Heart left ventricle (tissue), 16 donors: ENCODE measurements at regions not wholly inside any gene's neighbourhood (a gene's known extent, or its start where the extent isn't known, plus 50 kb on each side); places are given as distances from the start of the nearest gene placed in this dataset.
A peak's percentile ranks its signal among the peaks of the same experiment; 100 is the strongest.

Experiments
- ATAC-seq, 4 donors: fragments of 200-7000 bp; cut with Tn5 transposase; one replicate each; pipeline ENCODE4 v1.9.1; 2020 to 2022; ENCODE audit warnings: moderate library complexity in 4 of 4, mild to moderate bottlenecking in 3 of 4, moderate number of reproducible peaks in 1 of 4
- DNase-seq, 5 donors: peaks; one replicate each; pipeline ENCODE4 v3.0.0-alpha.2; 2020
- H3K27ac ChIP-seq, 12 donors: fragments of 200-600 bp; sonication (generic) in 4 of 12; one replicate each; pipeline versions ENCODE4 v1.5.0 to v1.8.0; 2016 to 2022; ENCODE audit warnings: mild to moderate bottlenecking in 2 of 12
- H3K27me3 ChIP-seq, 9 donors: fragments of 200-600 bp; sonication (generic) in 2 of 9; one replicate each; pipeline versions ENCODE4 v1.5.1 to v1.8.0; 2016 to 2022; ENCODE audit warnings: mild to moderate bottlenecking in 3 of 9
- H3K36me3 ChIP-seq, 9 donors: fragments of 200-600 bp; sonication (generic) in 2 of 9; one replicate each; pipeline versions ENCODE4 v1.5.0 to v1.8.0; 2018 to 2022; ENCODE audit warnings: mild to moderate bottlenecking in 2 of 9
- H3K4me1 ChIP-seq, 12 donors: fragments of 200-600 bp; sonication (generic) in 4 of 12; one replicate each; pipeline versions ENCODE4 v1.5.0 to v1.8.0; 2016 to 2022; ENCODE audit warnings: mild to moderate bottlenecking in 3 of 12
- H3K4me3 ChIP-seq, 12 donors: fragments of 200-600 bp; sonication (generic) in 4 of 12; one replicate each; pipeline versions ENCODE4 v1.5.0 to v1.8.0; 2017 to 2022; ENCODE audit warnings: mild to moderate bottlenecking in 9 of 12, moderate library complexity in 4 of 12
- H3K9me3 ChIP-seq, 12 donors: fragments of 200-600 bp; sonication (generic) in 4 of 12; one replicate each; pipeline versions ENCODE4 v1.5.0 to v1.8.0; 2016 to 2022; ENCODE audit warnings: mild to moderate bottlenecking in 1 of 12
- CTCF ChIP-seq, 12 donors: fragments of 200-600 bp; sonication (generic) in 4 of 12; IDR thresholded peaks; one replicate each; pipeline versions ENCODE4 v1.5.0 to v1.8.0; 2018 to 2022; ENCODE audit warnings: antibody characterized with exemption in 12 of 12, mild to moderate bottlenecking in 5 of 12
- POLR2A ChIP-seq, 2 donors: fragments of 450-650 bp; IDR thresholded peaks; one replicate each; pipeline ENCODE4 v1.6.1; 2017; ENCODE audit warnings: antibody characterized with exemption in 2 of 2, mild to moderate bottlenecking in 2 of 2, moderate library complexity in 2 of 2
- WGBS, 4 donors: extraction: QIAGEN DNeasy Blood & Tissue Kit in 2 of 4; methylation state at CpG; one replicate each; pipeline versions ENCODE4 v1.1.5 to v1.1.7; 2013 to 2018; 5-methylcytosine and 5-hydroxymethylcytosine counted together
- intact Hi-C, 10 donors: fragments of 100-400 bp; cut with DNase I; formaldehyde crosslinking; loops; one replicate each; pipeline versions ENCODE4 v1.11.1 to v1.14.2; 2022
- donor health status: ischemic (EF 13 %, LVEDD 7.1; RV severe dilation, severe dysfunction).
- donor health status: healthy with polysubstance abuse.
- donor health status: DM: no; HTN: yes; CAD: no.
- donor health status: DM: no; HTN: no; CAD: no.
- donor health status: ischemic (EF 25% LVEDD 6.9; RV normal size, moderate dysfunction).
- donor health status: ischemic (EF 25% LVEDD 5.7; RV mildly dilated, moderate dysfunction).
- donor health status: healthy.
- donor health status: DM: yes; HTN: yes; CAD: no.
- donor health status: ischemic (EF 35%, LVEDD 5.7; RV mildly dilated, moderate dysfunction).
- donor health status: nonischemic (EF 11% LVEDD 7.7; RV severe dilation, severe dysfunction).
- donor health status: DM: yes; HTN: yes; CAD: no.
- donor health status: PGD.
- donor health status: ischemic (EF 29% LVEDD 5.4; RV normal size, mild dysfunction).
- donor health status: nonischemic (EF 23%, LVEDD 6.1; RV moderate dilation, normal function).

DNA sequence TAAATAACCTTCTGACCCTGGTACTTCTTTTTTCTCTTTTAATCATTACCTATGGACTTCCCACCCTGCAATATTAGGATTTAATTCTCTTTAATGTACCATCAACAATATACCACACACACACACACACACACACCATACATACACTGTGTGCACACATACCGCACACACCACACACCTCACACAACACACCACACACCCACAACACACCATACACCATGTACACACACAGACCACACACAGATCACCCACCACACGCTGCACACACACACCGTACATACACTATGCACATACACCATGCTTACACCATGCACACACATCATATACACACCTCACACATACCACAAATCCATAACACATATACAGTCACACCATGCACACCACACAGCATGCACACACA, 57.4 kb upstream of the MAP3K4 start:
- ATAC-seq, result peak in 1 of 4 donors; percentile 49
- TF ChIP-seq POLR2A (IDR thresholded peaks at IDR 0.05) (no peak), CTCF (IDR thresholded peaks at IDR 0.05) (no peak)
- peaks cover 0 to 8% (median 0%) of the 10 kb centered on the region in 9 donors for H3K27me3 ChIP-seq
- 92 to 96% (median 93%) methylated on average over 3 of the region's 3 CpGs for WGBS, 4 donors
- no peak overlapping the region for H3K27ac ChIP-seq
- H3K4me3 ChIP-seq, result no peak overlapping the region
- H3K36me3 ChIP-seq, result no peaks in the 10 kb centered on the region
- H3K4me1 ChIP-seq, result peaks cover 0 to 9% (median 0%) of the 10 kb centered on the region in 12 donors
- DNase-seq, result no peak
- intact Hi-C loops, result loop anchor here in 9 of 10 donors (5.0 to 10.0 kb wide), 6 partner anchors 38 to 438 kb away; partner anchors contain the start of gene MAP3K4 (in 3 of the 9)
- H3K9me3 ChIP-seq, result peaks cover 0 to 15% (median 0%) of the 10 kb centered on the region in 12 donors

DNA sequence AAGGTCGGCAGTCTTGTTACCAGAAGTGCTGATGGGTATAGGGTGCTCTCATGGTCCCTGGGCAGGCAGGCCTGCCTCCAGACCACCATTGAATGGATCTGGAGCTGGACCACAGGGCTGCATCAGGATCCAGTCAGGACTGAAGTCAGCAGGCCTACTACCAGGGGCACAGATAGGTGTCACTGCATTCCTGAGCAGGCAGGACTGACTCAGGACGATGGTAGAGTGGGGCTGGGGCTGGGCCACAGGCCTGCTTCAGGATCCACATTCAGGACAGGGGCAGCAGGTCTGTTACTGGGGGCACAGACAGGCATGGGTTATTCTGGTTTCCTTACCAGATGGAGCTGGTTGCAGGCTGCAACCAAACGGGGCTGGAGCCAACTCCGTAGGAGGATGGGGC, 51.4 kb upstream of the MAP3K4 start:
- H3K4me1 ChIP-seq, result no peaks in the 10 kb centered on the region
- H3K27me3 ChIP-seq, result peaks cover 0 to 3% (median 0%) of the 10 kb centered on the region in 9 donors
- 78 to 92% (median 84%) methylated on average over 3 to 4 of the region's 4 CpGs for WGBS, 4 donors
- DNase-seq (no peak), ATAC-seq (no peak)
- intact Hi-C loops, result no loop called here
- H3K9me3 ChIP-seq, result peaks cover 0 to 19% (median 0%) of the 10 kb centered on the region in 12 donors
- no peak overlapping the region for H3K27ac ChIP-seq
- no peak overlapping the region for H3K4me3 ChIP-seq
- no peak for TF ChIP-seq POLR2A (IDR thresholded peaks at IDR 0.05)
- TF ChIP-seq CTCF (IDR thresholded peaks at IDR 0.05), result no peak
- H3K36me3 ChIP-seq, result no peaks in the 10 kb centered on the region
